Activated B cell treated with CpG ODN at 0.5 μM for 24 hours (primary cell): ENCODE measurements at regions not wholly inside any gene's neighbourhood (a gene's known extent, or its start where the extent isn't known, plus 50 kb on each side); places are given as distances from the start of the nearest gene placed in this dataset.

Experiments
- ATAC-seq: fragments of 200-7000 bp; cut with Tn5 transposase; one replicate; pipeline ENCODE4 v1.10.0; 2021; ENCODE audit warnings: low read depth, mild to moderate bottlenecking, moderate library complexity
- CTCF ChIA-PET: fragments of 350-600 bp; sonication (Branson Sonifier 250); formaldehyde crosslinking; loops from one replicate; lab custom pipeline; 2021; ENCODE audit warnings: antibody characterized with exemption; lab: Charles Lee
- POLR2A ChIA-PET: fragments of 350-600 bp; sonication (Branson Sonifier 250); formaldehyde crosslinking; loops from one replicate; lab custom pipeline; 2021; ENCODE audit warnings: antibody characterized with exemption; lab: Charles Lee
- DNase-seq: peaks from one replicate; pipeline ENCODE4 v3.0.0; 2022
- H3K27ac Mint-ChIP-seq: one replicate; pipeline ENCODE4 v1.8.0; 2020; ENCODE audit warnings: mixed read lengths
- H3K27me3 Mint-ChIP-seq: one replicate; pipeline ENCODE4 v1.8.0; 2021; ENCODE audit warnings: mixed read lengths
- H3K36me3 Mint-ChIP-seq: one replicate; pipeline ENCODE4 v1.8.0; 2021; ENCODE audit warnings: low read depth, mixed read lengths
- H3K4me1 Mint-ChIP-seq: one replicate; pipeline ENCODE4 v1.8.0; 2021; ENCODE audit warnings: mixed read lengths
- H3K4me3 Mint-ChIP-seq: one replicate; pipeline ENCODE4 v1.8.0; 2020; ENCODE audit warnings: mild to moderate bottlenecking, mixed read lengths
- H3K9me3 Mint-ChIP-seq: one replicate; pipeline ENCODE4 v1.8.0; 2020; ENCODE audit warnings: mixed read lengths
- intact Hi-C: fragments of 100-400 bp; cut with micrococcal nuclease; formaldehyde crosslinking; loops from one replicate; pipeline ENCODE4 v1.15.1; 2024
- TF ChIP-seq, protein P1 (sequence below): fragments of 200-600 bp; IDR thresholded peaks from one replicate; pipeline ENCODE4 v1.8.0; 2022; ENCODE audit warnings: antibody characterized with exemption, mild to moderate bottlenecking

DNA sequence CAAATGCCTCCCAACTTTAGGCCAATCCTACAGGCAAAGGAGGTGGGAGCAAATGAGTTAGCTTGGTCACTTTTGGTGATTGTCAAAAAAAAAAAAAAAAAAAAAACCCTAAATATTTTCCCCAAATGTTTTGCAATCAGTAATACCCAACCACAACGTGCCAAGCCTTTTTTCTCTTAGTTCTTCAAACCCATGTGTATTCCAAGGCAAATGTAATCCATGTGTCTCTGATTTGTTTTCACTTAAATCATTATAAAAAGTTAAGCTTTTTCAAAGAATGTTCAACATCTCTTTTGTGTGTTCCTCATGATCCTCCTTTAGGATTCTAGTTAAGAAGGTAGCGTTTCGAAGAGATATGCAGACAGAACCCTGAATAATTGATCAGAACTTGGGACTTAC, 328.4 kb downstream of the PAPSS1 start:
- H3K36me3 Mint-ChIP-seq: no peaks in the 10 kb centered on the region
- H3K27me3 Mint-ChIP-seq: no peaks in the 10 kb centered on the region
- TF ChIP-seq, protein P1, sequence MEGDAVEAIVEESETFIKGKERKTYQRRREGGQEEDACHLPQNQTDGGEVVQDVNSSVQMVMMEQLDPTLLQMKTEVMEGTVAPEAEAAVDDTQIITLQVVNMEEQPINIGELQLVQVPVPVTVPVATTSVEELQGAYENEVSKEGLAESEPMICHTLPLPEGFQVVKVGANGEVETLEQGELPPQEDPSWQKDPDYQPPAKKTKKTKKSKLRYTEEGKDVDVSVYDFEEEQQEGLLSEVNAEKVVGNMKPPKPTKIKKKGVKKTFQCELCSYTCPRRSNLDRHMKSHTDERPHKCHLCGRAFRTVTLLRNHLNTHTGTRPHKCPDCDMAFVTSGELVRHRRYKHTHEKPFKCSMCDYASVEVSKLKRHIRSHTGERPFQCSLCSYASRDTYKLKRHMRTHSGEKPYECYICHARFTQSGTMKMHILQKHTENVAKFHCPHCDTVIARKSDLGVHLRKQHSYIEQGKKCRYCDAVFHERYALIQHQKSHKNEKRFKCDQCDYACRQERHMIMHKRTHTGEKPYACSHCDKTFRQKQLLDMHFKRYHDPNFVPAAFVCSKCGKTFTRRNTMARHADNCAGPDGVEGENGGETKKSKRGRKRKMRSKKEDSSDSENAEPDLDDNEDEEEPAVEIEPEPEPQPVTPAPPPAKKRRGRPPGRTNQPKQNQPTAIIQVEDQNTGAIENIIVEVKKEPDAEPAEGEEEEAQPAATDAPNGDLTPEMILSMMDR: no peak
- intact Hi-C loops: no loop called here
- ChIA-PET POLR2A (no interaction called here), CTCF (no interaction called here)
- DNase-seq (no peak), ATAC-seq (no peak)
- H3K9me3 Mint-ChIP-seq: no peaks in the 10 kb centered on the region
- H3K4me3 Mint-ChIP-seq: no peak overlapping the region
- H3K27ac Mint-ChIP-seq: no peak overlapping the region
- no peaks in the 10 kb centered on the region for H3K4me1 Mint-ChIP-seq

DNA sequence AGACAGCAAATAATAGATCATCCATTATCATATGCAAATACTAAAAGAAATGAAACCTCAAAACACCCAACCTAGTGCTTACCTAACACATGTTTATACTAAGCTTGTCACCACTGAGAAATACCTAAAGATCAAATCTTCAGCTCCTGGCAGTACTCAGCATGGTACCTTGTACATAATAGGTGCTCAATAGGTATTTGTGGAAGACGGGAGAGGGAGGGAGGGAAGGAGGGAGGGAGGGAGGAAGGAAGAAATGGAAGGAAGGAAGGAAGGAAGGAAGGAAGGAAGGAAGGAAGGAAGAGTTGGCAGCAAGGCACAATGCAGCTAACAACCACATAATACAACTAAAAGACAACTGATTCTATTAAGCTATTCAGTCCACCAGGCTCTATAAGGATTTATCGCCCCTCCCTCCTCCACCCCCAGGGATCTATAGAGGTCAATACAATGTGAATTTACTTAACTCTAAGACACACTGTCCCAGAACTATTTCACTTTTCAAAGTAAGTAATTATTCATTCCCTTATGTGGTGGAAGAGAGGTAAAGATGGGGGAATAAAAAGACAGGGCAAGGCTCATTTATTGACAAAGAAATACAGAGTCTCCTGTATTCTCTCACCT, 328.9 kb downstream of the PAPSS1 start:
- Mint-ChIP-seq H3K36me3 (no peaks in the 10 kb centered on the region), H3K27ac (no peak overlapping the region), H3K4me3 (no peak overlapping the region), H3K9me3 (no peaks in the 10 kb centered on the region), H3K27me3 (no peaks in the 10 kb centered on the region), H3K4me1 (no peaks in the 10 kb centered on the region)
- ChIA-PET CTCF (no interaction called here), POLR2A (interaction anchor here (0.7 kb wide), 1 partner anchor 83 kb away, joined by 8 read pairs; no protein-coding TSS in a partner anchor)
- intact Hi-C loops: no loop called here
- ATAC-seq (no peak), DNase-seq (no peak)
- TF ChIP-seq, protein P1: no peak

DNA sequence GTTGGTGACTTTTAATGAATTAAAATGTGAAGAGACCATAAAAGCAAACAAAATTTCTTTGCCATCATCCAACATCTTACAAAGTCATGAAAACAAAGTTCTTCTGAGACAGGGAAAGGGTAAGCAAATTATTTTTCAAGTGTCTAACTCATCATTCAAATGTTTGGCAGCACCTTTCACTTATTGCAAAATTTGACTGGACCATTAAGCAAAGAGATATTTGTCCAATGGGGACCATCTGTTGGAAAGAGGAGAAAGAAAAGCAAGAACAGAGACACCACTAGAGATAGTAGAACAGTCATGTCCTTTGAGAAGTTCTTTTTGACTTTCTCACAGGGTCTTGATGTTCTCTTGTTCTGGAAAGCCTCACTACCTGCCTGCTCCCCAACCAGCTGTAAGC, 330.1 kb downstream of the PAPSS1 start:
- TF ChIP-seq, protein P1: no peak
- ChIA-PET POLR2A (no interaction called here), CTCF (no interaction called here)
- no peak overlapping the region for H3K27ac Mint-ChIP-seq
- ATAC-seq (no peak), DNase-seq (no peak)
- no peaks in the 10 kb centered on the region for H3K4me1 Mint-ChIP-seq
- H3K27me3 Mint-ChIP-seq: no peaks in the 10 kb centered on the region
- intact Hi-C loops: no loop called here
- no peaks in the 10 kb centered on the region for H3K9me3 Mint-ChIP-seq
- no peaks in the 10 kb centered on the region for H3K36me3 Mint-ChIP-seq
- no peak overlapping the region for H3K4me3 Mint-ChIP-seq

DNA sequence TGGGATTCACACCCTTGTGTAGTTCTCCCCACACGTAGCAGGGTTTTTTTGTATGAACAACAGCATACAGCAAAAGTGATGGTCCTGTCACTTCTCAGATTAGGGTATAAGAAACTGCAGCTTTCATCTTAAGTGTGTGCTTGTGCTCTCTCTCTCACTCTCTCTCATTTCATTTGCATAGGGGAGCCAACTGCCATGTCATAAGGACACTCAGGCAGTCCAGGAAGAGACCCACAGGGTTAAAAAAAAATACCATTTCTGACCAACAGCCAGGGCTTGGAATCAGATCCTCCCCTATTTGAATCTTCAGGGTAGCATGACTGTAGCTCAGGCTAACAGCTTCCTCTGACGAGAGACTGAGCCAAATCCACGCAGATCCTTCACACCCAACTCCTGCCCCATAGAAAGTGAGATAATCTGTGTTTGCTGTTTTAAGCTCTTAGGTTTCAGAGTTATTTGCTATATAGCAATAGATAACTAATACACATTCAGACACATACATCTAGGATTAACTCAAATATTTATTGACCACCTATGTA, 331.2 kb downstream of the PAPSS1 start:
- Mint-ChIP-seq H3K4me1 (no peaks in the 10 kb centered on the region), H3K4me3 (no peak overlapping the region), H3K27me3 (no peaks in the 10 kb centered on the region), H3K9me3 (no peaks in the 10 kb centered on the region), H3K36me3 (no peaks in the 10 kb centered on the region), H3K27ac (no peak overlapping the region)
- ChIA-PET POLR2A (no interaction called here), CTCF (no interaction called here)
- intact Hi-C loops: no loop called here
- ATAC-seq (no peak), DNase-seq (no peak)
- TF ChIP-seq, protein P1: no peak

DNA sequence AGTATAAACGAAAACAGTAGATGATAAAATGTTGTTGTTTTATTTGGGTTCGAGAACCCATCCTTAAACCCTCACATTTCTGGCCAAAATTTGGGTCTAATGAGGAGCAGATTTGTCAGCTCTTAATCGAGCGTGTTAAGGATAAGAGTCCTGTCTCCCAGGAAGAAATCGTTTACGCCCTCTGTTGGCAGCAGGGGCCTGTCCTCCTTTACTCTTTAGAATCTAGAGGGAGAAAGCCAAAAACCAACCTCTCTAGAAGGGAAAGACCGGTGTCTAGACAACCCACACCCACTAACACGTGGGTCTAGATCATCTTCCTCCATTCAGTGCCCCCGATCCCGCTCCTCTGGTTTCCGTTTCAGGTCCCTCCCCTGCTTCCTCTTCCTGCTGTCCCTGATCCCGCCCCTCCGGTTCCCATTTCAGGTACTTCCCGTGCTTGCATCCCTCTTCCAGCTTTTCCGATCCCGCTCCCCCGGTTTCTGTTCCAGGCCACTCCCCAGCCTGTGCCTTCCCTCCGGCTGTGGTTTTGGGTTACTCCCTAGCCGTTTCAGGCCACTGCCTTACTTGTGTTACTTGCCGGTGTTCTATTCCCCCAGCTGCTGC, 339.1 kb downstream of the PAPSS1 start:
- H3K4me1 Mint-ChIP-seq: no peaks in the 10 kb centered on the region
- no peaks in the 10 kb centered on the region for H3K27me3 Mint-ChIP-seq
- ChIA-PET CTCF (no interaction called here), POLR2A (no interaction called here)
- peaks cover 3% of the 10 kb centered on the region for H3K9me3 Mint-ChIP-seq
- no peaks in the 10 kb centered on the region for H3K36me3 Mint-ChIP-seq
- ATAC-seq (no peak), DNase-seq (no peak)
- H3K4me3 Mint-ChIP-seq: no peak overlapping the region
- intact Hi-C loops: no loop called here
- no peak overlapping the region for H3K27ac Mint-ChIP-seq
- TF ChIP-seq, protein P1: no peak
